SJSA1 (cell line): ENCODE measurements at regions not wholly inside any gene's neighbourhood (a gene's known extent, or its start where the extent isn't known, plus 50 kb on each side); places are given as distances from the start of the nearest gene placed in this dataset.

Experiments used
- DNase-seq, 2 experiments: peaks; one replicate each; pipeline ENCODE4 v3.0.0-alpha.2; 2015 to 2020; ENCODE audit warnings: low spot score in 2 of 2, low read depth in 1 of 2
- H3K27ac ChIP-seq: fragments of 250-450 bp; sonication (Bioruptor Pico); 2 replicates; pipeline ENCODE4 v1.5.1; 2020; ENCODE audit warnings: mild to moderate bottlenecking, moderate library complexity
- H3K27me3 ChIP-seq: fragments of 250-450 bp; sonication (Bioruptor Pico); replicated peaks from 2 replicates; pipeline ENCODE4 v1.5.1; 2020; ENCODE audit warnings: mild to moderate bottlenecking, moderate library complexity
- H3K36me3 ChIP-seq: fragments of 250-450 bp; sonication (Bioruptor Pico); 2 replicates; pipeline ENCODE4 v1.5.1; 2020; ENCODE audit warnings: mild to moderate bottlenecking
- H3K4me1 ChIP-seq: fragments of 250-450 bp; sonication (Bioruptor Pico); replicated peaks from 2 replicates; pipeline ENCODE4 v1.6.1; 2021; ENCODE audit warnings: mild to moderate bottlenecking
- H3K4me3 ChIP-seq: fragments of 250-450 bp; sonication (Bioruptor Pico); 2 replicates; pipeline ENCODE4 v1.5.1; 2020; ENCODE audit warnings: mild to moderate bottlenecking
- H3K9me3 ChIP-seq: fragments of 250-450 bp; sonication (Bioruptor Pico); replicated peaks from 2 replicates; pipeline ENCODE4 v1.5.1; 2020; ENCODE audit warnings: mild to moderate bottlenecking

DNA sequence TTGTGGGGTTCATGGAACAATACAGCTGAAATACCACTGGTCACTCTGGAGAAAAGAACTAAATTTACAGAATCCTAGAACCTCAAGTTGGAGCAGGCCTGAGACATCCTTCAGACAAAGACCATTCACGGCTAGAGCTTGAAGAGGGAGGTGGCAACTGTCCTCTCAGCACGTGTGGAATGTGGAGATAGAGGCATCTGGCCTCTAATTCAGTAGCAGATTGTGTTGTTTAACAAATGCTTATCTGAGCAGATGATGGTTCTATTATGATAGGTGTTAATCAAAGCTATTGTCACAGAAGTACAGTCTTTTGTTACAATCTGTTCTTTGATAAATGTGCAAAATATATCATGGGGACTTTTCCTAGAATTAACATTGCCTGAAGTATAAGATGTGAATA lies 121.7 kb upstream of the KCNIP4 start:
- H3K9me3 ChIP-seq = no peaks in the 10 kb centered on the region
- H3K4me1 ChIP-seq = no peaks in the 10 kb centered on the region
- no peak for DNase-seq
- no peaks in the 10 kb centered on the region for H3K27me3 ChIP-seq
- H3K4me3 ChIP-seq = no peak overlapping the region
- no peak overlapping the region for H3K27ac ChIP-seq
- H3K36me3 ChIP-seq = no peaks in the 10 kb centered on the region

DNA sequence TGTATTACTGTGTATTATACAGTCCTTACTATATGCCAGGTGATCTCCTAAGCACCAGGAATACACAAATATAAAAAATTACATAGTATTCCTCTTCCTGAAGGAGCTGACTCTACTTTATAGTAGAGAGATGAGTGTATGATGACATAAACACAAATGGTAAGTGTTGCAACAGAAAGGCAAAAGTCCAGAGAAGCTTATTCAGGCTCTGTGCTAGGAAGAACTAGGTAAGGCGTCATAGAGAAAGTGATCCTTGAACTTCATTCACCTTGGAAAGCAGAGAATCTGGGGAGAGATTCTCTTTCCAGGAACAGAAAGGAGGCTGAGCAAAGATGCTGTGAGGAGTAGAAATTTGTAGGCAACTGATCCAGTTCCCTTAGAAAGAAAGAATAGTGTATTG lies 115.0 kb upstream of the KCNIP4 start:
- Histone ChIP-seq H3K27ac (no peak overlapping the region), H3K27me3 (no peaks in the 10 kb centered on the region), H3K4me1 (no peaks in the 10 kb centered on the region), H3K4me3 (no peak overlapping the region), H3K36me3 (no peaks in the 10 kb centered on the region), H3K9me3 (no peaks in the 10 kb centered on the region)
- DNase-seq = no peak

DNA sequence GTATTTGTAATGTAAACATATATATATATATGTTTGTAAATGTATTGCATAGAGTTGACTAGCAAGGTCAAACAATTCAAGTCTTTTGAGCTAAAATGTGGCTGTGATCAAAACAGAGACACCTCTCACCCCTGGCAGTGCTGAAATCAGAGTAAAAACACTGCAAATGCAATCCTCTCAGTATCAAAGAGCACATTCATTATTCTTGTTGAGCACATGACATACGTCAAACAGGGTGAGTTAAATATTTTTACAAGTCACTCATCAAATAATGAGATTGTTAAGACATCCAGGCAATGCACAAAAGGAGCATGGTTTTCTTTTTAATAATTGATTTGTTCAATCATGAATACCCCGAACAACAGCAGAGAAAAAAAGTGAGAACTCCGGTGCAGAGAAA lies 114.1 kb upstream of the KCNIP4 start:
- Histone ChIP-seq H3K27me3 (no peaks in the 10 kb centered on the region), H3K4me3 (no peak overlapping the region), H3K4me1 (no peaks in the 10 kb centered on the region), H3K9me3 (no peaks in the 10 kb centered on the region), H3K36me3 (no peaks in the 10 kb centered on the region), H3K27ac (no peak overlapping the region)
- DNase-seq = no peak

DNA sequence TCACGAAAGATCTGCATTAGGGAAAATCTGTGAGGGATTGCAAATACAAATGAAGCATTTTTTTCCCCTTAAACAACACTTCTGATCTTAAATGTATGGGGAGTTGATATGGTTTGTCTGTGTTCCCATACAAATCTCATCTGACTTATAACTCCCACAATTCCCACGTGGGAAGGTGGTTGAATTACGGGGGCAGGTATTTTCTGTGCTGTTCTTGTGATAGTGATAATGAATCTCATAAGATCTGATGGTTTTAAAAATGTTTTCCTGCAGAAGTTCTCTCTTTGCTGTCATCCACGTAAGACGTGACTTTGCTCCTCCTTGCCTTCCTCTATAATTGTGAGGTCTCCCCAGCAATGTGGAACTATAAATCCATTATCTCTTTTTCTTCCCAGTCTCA lies 107.4 kb upstream of the KCNIP4 start:
- no peaks in the 10 kb centered on the region for H3K4me1 ChIP-seq

DNA sequence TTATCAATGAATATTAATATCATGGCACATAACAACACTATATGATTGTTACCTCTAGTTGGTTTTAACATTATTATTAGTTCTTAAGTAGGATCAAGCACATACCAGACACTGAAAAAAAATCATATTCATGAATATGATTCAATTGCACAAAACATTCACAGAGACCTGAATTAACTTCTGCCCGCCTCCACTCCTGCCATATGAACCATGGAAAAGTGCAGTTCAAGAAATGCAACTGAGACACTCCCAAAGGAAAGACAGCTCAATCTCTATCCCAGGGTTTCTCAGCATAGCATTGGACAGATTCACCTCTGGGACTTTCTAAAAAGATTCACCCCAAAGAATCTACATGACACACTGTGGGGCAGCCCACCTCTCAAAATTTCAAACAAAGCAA lies 103.5 kb upstream of the KCNIP4 start:
- Histone ChIP-seq H3K27me3 (no peaks in the 10 kb centered on the region), H3K36me3 (no peaks in the 10 kb centered on the region), H3K4me1 (no peaks in the 10 kb centered on the region), H3K27ac (no peak overlapping the region), H3K4me3 (no peak overlapping the region), H3K9me3 (no peaks in the 10 kb centered on the region)
- no peak for DNase-seq

More for the DNA sequence above, 107.4 kb upstream of the KCNIP4 start:
- H3K9me3 ChIP-seq = no peaks in the 10 kb centered on the region
- no peaks in the 10 kb centered on the region for H3K27me3 ChIP-seq
- no peak overlapping the region for H3K4me3 ChIP-seq
- DNase-seq = no peak
- no peak overlapping the region for H3K27ac ChIP-seq
- H3K36me3 ChIP-seq = no peaks in the 10 kb centered on the region

DNA sequence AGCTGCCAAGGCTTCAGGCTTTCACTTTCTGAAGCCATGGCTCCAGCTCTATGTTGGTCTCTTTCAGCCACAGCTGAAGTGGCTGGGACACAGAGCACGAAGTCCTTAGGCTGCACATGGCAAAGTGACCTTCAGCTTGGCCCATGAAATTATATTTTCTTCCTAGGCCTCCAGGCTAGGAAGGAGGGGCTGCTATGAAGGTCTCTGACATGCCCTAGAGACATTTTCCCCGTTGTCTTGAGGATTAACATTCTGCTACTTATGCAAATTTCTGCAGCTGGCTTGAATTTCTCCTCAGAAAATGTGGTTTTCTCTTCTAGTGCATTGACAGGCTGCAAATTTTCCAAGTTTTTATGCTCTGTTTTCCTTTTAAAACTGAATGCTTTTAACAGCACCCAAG lies 99.8 kb upstream of the KCNIP4 start:
- no peaks in the 10 kb centered on the region for H3K27me3 ChIP-seq
- H3K36me3 ChIP-seq = no peaks in the 10 kb centered on the region
- H3K9me3 ChIP-seq = no peaks in the 10 kb centered on the region
- DNase-seq = no peak
- H3K27ac ChIP-seq = no peak overlapping the region
- no peak overlapping the region for H3K4me3 ChIP-seq
- H3K4me1 ChIP-seq = no peaks in the 10 kb centered on the region

DNA sequence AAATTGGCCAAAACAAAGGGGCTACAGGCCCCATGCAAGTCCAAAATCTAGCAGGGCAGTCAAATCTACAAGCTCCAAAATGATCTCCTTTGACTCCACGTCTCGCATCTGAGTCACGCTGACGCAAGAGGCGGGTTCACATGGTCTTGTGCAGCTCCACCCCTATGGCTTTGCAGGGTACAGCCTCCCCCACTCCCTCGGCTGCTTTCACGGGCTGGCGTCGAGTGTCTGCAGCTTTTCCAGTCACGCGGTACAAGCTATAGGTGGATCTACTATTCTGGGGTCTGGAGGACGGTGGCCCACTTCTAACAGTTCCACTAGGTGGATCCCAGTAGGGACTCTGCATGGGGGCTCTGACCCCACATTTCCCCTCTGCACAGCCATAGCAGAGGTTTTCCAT lies 99.2 kb upstream of the KCNIP4 start:
- no peaks in the 10 kb centered on the region for H3K4me1 ChIP-seq
- H3K4me3 ChIP-seq = no peak overlapping the region
- no peaks in the 10 kb centered on the region for H3K27me3 ChIP-seq
- no peak for DNase-seq
- no peak overlapping the region for H3K27ac ChIP-seq
- no peaks in the 10 kb centered on the region for H3K36me3 ChIP-seq
- no peaks in the 10 kb centered on the region for H3K9me3 ChIP-seq

DNA sequence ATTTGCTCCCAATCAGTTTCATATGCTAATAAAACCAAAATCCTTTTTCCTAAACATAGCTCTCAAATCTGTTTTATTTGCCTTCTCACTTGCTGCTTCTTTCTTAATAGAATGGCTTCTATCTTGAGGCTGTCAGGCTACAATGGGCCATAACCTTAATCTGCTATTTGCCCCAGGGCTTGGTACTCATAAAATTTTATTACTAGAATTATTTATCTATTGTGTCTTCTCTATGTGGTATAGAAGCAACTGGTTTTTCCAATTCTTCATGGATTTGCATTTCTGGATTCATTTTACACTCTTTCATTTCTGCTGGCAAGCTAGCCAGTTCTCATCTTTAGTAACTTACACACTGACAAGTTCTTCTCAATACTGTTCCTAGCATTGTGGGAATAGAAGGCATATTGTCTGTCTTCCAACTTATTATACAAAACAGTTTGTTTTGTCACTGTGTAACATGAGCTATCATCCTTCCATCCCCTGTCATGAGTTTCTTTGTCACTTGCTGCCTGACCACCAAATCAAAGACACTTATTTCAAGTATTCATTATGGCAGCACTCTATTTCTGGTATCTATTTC lies 96.6 kb upstream of the KCNIP4 start:
- Histone ChIP-seq H3K4me1 (no peaks in the 10 kb centered on the region), H3K4me3 (no peak overlapping the region)
- DNase-seq = no peak

DNA sequence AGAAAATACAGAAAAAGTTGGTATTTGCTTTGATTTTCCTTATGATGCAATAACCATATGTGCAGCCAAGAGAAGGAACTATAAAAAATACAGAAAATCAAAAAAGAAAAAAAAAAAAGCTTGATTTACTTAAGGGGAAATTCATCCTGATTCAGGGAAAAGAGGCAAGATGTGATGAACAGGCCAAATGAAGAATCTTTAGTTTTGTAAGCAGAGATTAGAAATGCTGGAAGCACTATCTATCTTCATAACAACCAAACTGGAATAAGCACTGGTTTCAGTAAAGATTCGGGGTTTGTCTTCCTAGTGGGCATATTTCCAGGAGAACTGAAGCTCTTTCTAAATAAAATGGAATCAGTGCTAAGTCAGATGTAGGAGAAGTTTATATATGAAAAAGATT lies 82.9 kb upstream of the KCNIP4 start:
- no peak for DNase-seq
- Histone ChIP-seq H3K4me1 (no peaks in the 10 kb centered on the region), H3K4me3 (no peak overlapping the region), H3K27ac (no peak overlapping the region), H3K9me3 (no peaks in the 10 kb centered on the region), H3K27me3 (no peaks in the 10 kb centered on the region), H3K36me3 (no peaks in the 10 kb centered on the region)

More for the DNA sequence above, 96.6 kb upstream of the KCNIP4 start:
- Histone ChIP-seq H3K27ac (no peak overlapping the region), H3K27me3 (no peaks in the 10 kb centered on the region), H3K36me3 (no peaks in the 10 kb centered on the region), H3K9me3 (no peaks in the 10 kb centered on the region)

DNA sequence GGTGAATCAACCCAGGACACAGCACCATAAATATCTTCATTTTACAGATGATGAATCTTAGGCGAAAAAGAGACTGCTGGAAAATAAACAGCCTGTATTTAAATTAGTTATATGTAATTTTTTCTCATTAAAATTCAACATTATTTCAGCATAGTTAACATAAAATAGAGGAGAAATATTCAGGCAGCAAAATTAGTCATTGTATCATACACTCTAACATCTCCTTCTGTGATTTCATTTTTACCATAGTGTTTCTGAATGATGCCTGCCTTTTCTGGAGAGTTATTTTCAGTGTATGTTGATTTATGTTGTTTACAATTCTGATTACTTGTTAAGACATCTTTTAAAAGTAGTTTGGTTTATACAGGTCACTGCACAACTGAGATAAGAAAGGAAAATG lies 82.3 kb upstream of the KCNIP4 start:
- no peak for DNase-seq
- no peaks in the 10 kb centered on the region for H3K36me3 ChIP-seq
- no peaks in the 10 kb centered on the region for H3K27me3 ChIP-seq
- H3K27ac ChIP-seq = no peak overlapping the region
- no peak overlapping the region for H3K4me3 ChIP-seq
- no peaks in the 10 kb centered on the region for H3K4me1 ChIP-seq
- no peaks in the 10 kb centered on the region for H3K9me3 ChIP-seq

DNA sequence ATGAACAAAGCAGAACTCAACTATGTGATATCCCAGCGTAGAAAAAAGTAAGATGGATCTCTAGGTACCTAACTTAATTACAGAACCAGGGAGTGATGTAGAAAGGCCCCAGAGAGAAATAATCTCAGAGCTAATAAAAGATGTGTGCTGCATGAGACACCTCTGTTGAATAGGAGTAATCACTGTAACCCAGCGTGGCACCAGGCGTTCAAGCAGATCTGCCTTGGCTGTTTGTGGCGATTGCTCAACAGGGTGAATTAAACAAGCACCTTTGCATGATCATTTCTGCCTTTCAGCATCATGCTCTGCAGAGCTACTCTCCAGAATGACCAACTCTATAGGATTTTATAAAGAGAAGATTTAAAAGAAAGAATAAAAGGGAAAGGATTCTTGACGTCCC lies 81.7 kb upstream of the KCNIP4 start:
- Histone ChIP-seq H3K4me1 (no peaks in the 10 kb centered on the region), H3K36me3 (no peaks in the 10 kb centered on the region), H3K27me3 (no peaks in the 10 kb centered on the region), H3K4me3 (no peak overlapping the region), H3K27ac (no peak overlapping the region), H3K9me3 (no peaks in the 10 kb centered on the region)
- no peak for DNase-seq

DNA sequence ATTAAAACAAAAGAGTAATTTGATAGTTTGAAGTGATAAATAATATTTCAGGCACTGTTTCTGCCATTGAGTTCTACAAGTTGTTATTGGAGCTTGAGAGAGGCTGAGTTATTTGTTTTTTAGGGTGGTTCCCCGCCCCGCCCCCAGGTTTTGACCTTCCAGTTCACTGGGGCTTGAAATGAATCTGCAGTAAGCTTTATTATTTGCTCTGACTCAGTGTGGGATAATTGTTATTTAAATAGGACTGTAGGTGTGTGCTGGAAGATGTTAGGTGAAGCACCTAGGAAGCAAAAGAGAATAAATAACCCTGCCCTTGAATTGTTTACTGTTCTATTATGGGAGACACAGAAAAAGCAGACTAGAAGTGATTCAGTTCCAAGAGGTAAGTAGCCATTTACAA lies 81.2 kb upstream of the KCNIP4 start:
- H3K27ac ChIP-seq = no peak overlapping the region
- no peaks in the 10 kb centered on the region for H3K9me3 ChIP-seq
- no peaks in the 10 kb centered on the region for H3K27me3 ChIP-seq
- H3K36me3 ChIP-seq = no peaks in the 10 kb centered on the region
- H3K4me3 ChIP-seq = no peak overlapping the region
- no peaks in the 10 kb centered on the region for H3K4me1 ChIP-seq
- DNase-seq = no peak

DNA sequence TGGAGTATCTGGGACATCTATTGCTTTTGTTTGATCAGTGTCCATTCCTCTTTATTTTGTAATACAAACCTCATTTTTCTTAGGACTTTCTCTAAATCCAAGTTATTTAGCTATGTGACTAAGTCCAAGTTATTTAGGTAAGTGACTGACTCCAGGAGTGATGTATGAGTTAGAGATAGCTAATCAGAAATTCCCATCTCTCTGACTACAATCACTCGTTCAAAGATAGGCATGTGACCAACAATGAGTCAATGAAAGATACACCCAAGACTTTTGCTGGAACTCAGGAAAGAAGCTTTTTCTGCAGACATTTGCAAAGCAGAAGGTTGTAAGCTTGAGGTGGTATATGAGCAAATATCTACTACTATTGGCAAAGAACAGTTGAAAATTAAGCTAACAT lies 72.5 kb upstream of the KCNIP4 start:
- Histone ChIP-seq H3K27ac (no peak overlapping the region), H3K4me3 (no peak overlapping the region), H3K36me3 (no peaks in the 10 kb centered on the region), H3K4me1 (no peaks in the 10 kb centered on the region), H3K9me3 (no peaks in the 10 kb centered on the region), H3K27me3 (no peaks in the 10 kb centered on the region)
- DNase-seq = no peak

DNA sequence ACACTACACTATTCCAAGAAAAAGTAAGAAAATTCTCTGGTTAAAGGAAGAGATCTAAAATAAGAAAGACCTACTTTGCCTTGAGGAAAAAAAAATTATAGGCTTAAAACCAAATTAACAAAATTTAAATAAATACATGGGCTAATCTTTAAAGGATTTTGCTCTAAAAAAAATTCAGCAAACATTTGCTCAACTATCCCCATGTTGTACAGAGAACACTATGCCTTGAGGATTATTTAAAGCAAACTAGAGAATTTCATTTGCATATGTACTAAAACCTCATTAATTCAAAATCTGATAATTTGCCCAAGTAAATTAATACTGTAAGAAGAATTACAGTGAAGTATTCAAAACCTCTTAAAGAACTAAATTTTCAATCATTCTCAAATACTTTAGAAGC lies 71.6 kb upstream of the KCNIP4 start:
- H3K9me3 ChIP-seq = no peaks in the 10 kb centered on the region
- H3K4me1 ChIP-seq = no peaks in the 10 kb centered on the region
- no peaks in the 10 kb centered on the region for H3K36me3 ChIP-seq
- H3K27ac ChIP-seq = no peak overlapping the region
- H3K27me3 ChIP-seq = no peaks in the 10 kb centered on the region
- H3K4me3 ChIP-seq = no peak overlapping the region
- DNase-seq = no peak

DNA sequence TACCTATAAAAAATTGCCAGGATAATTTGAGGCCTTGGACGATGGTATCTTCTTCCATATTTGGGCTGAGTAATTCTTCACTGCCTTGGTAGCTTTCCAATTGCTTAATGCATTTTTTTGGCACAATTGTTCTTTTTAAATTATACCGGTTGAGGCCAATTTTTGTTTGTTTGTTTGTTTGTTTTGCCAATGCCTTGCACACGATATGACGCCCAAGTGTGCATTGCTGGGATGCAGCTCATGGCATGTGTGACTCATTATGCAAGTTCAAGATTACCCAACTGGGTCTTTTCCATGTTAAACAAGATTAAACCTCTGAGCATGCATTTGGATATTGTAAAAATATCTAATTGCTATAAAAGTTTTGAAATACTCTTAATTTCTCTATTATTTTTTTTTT lies 71.1 kb upstream of the KCNIP4 start:
- Histone ChIP-seq H3K9me3 (no peaks in the 10 kb centered on the region), H3K27me3 (no peaks in the 10 kb centered on the region), H3K36me3 (no peaks in the 10 kb centered on the region), H3K4me3 (no peak overlapping the region), H3K27ac (no peak overlapping the region), H3K4me1 (no peaks in the 10 kb centered on the region)
- no peak for DNase-seq
